ENCODE measurements at regions not wholly inside any gene's neighbourhood (a gene's known extent, or its start where the extent isn't known, plus 50 kb on each side); places are given as distances from the start of the nearest gene placed in this dataset.
"Not testable (repeated sequence)": the region's sequence is repeated elsewhere in the genome, so short reads cannot be mapped to it uniquely, and the experiment has no call there.

GRCh38 chr10:119996944-119997343 lies 104.4 kb downstream of the SEC23IP start:
- DNase-seq: no peak

GRCh38 chr10:119997429-119997828 lies 104.9 kb downstream of the SEC23IP start:
- no peak for DNase-seq

GRCh38 chr10:120002785-120003184 lies 110.3 kb downstream of the SEC23IP start:
- no peak for DNase-seq

- DNase-seq: no peak
These were observed 113.0 kb downstream of the SEC23IP start for GRCh38 chr10:120005207-120006201.

GRCh38 chr10:120007261-120007660 lies 114.7 kb downstream of the SEC23IP start:
- no peak for DNase-seq

- DNase-seq: no peak
These were observed 119.0 kb downstream of the SEC23IP start for GRCh38 chr10:120011359-120012130.

GRCh38 chr10:120012131-120012400 lies 119.5 kb downstream of the SEC23IP start:
- DNase-seq: no peak

GRCh38 chr10:120012566-120012965 lies 120.0 kb downstream of the SEC23IP start:
- no peak for DNase-seq

GRCh38 chr10:120014031-120014430 lies 121.5 kb downstream of the SEC23IP start:
- no peak for DNase-seq

- no peak for DNase-seq
These were observed 122.5 kb downstream of the SEC23IP start for GRCh38 chr10:120015064-120015463.

GRCh38 chr10:120016906-120017305 lies 124.4 kb downstream of the SEC23IP start:
- no peak for DNase-seq

GRCh38 chr10:120017733-120018417 lies 125.3 kb downstream of the SEC23IP start:
- no peak for DNase-seq

GRCh38 chr10:120018695-120019094 lies 126.2 kb downstream of the SEC23IP start:
- no peak for DNase-seq

GRCh38 chr10:120019568-120019967 lies 127.0 kb downstream of the SEC23IP start:
- DNase-seq: no peak

GRCh38 chr10:120022357-120022756 lies 129.8 kb downstream of the SEC23IP start:
- DNase-seq: no peak

- no peak for DNase-seq
These were observed 141.7 kb downstream of the SEC23IP start for GRCh38 chr10:120034236-120034635.

- no peak for DNase-seq
These were observed 146.5 kb downstream of the SEC23IP start for GRCh38 chr10:120039046-120039445.

GRCh38 chr10:120039826-120040225 lies 147.3 kb downstream of the SEC23IP start:
- no peak for DNase-seq

GRCh38 chr10:120041807-120042559 lies 149.5 kb downstream of the SEC23IP start:
- DNase-seq: no peak

GRCh38 chr10:120042705-120043104 lies 150.2 kb downstream of the SEC23IP start:
- no peak for DNase-seq

GRCh38 chr10:120047373-120047772 lies 154.8 kb downstream of the SEC23IP start:
- not testable (repeated sequence) for DNase-seq

- no peak for DNase-seq
These were observed 155.4 kb downstream of the SEC23IP start for GRCh38 chr10:120047926-120048325.

GRCh38 chr10:120048391-120048790 lies 155.9 kb downstream of the SEC23IP start:
- DNase-seq: no peak

All from bone marrow (tissue), 2 donors.